Type B pancreatic cell (in vitro differentiated cells): ENCODE measurements at regions not wholly inside any gene's neighbourhood (a gene's known extent, or its start where the extent isn't known, plus 50 kb on each side); places are given as distances from the start of the nearest gene placed in this dataset.

Source experiments
- DNase-seq: peaks from one replicate; pipeline ENCODE4 v3.0.0; 2021; ENCODE audit warnings: mixed read lengths; ENCODE audit not compliant: unreplicated experiment; ENCODE audit errors: extremely low spot score
- H3K27ac Mint-ChIP-seq: 2 replicates; pipeline ENCODE4 v1.8.0; 2021; ENCODE audit warnings: mild to moderate bottlenecking, mixed read lengths
- H3K27me3 Mint-ChIP-seq: 2 replicates; pipeline ENCODE4 v1.8.0; 2021; ENCODE audit warnings: mixed read lengths
- H3K36me3 Mint-ChIP-seq: 2 replicates; pipeline ENCODE4 v1.8.0; 2021; ENCODE audit warnings: mixed read lengths
- H3K4me1 Mint-ChIP-seq: one replicate; pipeline ENCODE4 v1.8.0; 2021; ENCODE audit warnings: mixed read lengths; ENCODE audit not compliant: unreplicated experiment
- H3K4me3 Mint-ChIP-seq: 2 replicates; pipeline ENCODE4 v1.8.0; 2021; ENCODE audit warnings: mild to moderate bottlenecking, mixed read lengths
- H3K9me3 Mint-ChIP-seq: 2 replicates; pipeline ENCODE4 v1.8.0; 2021; ENCODE audit warnings: mixed read lengths
- TF ChIP-seq, protein P1 (sequence below): fragments of 200-600 bp; sonication (generic); conservative IDR thresholded peaks from 2 replicates; pipeline ENCODE4 v1.5.0; 2021; ENCODE audit warnings: antibody characterized with exemption, mild to moderate bottlenecking

- Mint-ChIP-seq H3K9me3 (no peaks in the 10 kb centered on the region), H3K27me3 (peaks cover 28% of the 10 kb centered on the region), H3K27ac (no peak overlapping the region), H3K4me1 (peaks cover 21% of the 10 kb centered on the region), H3K4me3 (no peak overlapping the region), H3K36me3 (no peaks in the 10 kb centered on the region)
- DNase-seq = no peak
- TF ChIP-seq, protein P1, sequence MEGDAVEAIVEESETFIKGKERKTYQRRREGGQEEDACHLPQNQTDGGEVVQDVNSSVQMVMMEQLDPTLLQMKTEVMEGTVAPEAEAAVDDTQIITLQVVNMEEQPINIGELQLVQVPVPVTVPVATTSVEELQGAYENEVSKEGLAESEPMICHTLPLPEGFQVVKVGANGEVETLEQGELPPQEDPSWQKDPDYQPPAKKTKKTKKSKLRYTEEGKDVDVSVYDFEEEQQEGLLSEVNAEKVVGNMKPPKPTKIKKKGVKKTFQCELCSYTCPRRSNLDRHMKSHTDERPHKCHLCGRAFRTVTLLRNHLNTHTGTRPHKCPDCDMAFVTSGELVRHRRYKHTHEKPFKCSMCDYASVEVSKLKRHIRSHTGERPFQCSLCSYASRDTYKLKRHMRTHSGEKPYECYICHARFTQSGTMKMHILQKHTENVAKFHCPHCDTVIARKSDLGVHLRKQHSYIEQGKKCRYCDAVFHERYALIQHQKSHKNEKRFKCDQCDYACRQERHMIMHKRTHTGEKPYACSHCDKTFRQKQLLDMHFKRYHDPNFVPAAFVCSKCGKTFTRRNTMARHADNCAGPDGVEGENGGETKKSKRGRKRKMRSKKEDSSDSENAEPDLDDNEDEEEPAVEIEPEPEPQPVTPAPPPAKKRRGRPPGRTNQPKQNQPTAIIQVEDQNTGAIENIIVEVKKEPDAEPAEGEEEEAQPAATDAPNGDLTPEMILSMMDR = no peak
These were observed 275.4 kb upstream of the SIX2 start for GRCh38 chr2:45284621-45284995.

- Mint-ChIP-seq H3K27me3 (peaks cover 30% of the 10 kb centered on the region), H3K27ac (no peak overlapping the region), H3K9me3 (no peaks in the 10 kb centered on the region), H3K4me3 (no peak overlapping the region), H3K36me3 (no peaks in the 10 kb centered on the region), H3K4me1 (peaks cover 22% of the 10 kb centered on the region)
- TF ChIP-seq, protein P1 = no peak
- DNase-seq = no peak
These were observed 274.7 kb upstream of the SIX2 start for GRCh38 chr2:45283764-45284620.

GRCh38 chr2:45282646-45283045 is 273.4 kb upstream of the SIX2 start:
- H3K36me3 Mint-ChIP-seq = no peaks in the 10 kb centered on the region
- no peaks in the 10 kb centered on the region for H3K9me3 Mint-ChIP-seq
- TF ChIP-seq, protein P1 = no peak
- peaks cover 30% of the 10 kb centered on the region for H3K27me3 Mint-ChIP-seq
- no peak overlapping the region for H3K4me3 Mint-ChIP-seq
- no peak overlapping the region for H3K27ac Mint-ChIP-seq
- H3K4me1 Mint-ChIP-seq = peaks cover 30% of the 10 kb centered on the region
- no peak for DNase-seq

- H3K9me3 Mint-ChIP-seq = no peaks in the 10 kb centered on the region
- H3K36me3 Mint-ChIP-seq = no peaks in the 10 kb centered on the region
- H3K27ac Mint-ChIP-seq = no peak overlapping the region
- TF ChIP-seq, protein P1 = no peak
- no peak for DNase-seq
- peaks cover 30% of the 10 kb centered on the region for H3K4me1 Mint-ChIP-seq
- H3K4me3 Mint-ChIP-seq = no peak overlapping the region
- H3K27me3 Mint-ChIP-seq = peaks cover 28% of the 10 kb centered on the region
These were observed 272.1 kb upstream of the SIX2 start for GRCh38 chr2:45281311-45281710.

DNA sequence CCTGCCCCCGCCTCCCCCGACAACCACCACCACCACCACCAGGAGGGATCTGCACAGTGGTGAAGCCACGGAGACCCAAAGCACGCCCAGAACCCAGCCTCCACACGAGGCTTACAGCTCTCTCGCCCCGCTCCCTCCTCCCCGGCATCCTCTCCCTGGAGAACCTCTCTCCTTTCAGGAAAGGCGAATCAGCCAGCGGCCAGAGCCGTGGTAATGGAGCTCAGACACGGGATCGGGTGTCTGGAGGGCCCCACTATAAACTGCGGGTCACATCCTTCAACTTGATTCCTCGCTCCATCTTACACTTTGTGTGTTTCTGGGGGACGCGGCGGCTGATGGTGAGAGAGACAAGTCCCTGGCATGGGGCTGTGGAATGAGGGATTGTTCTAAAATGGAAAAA is 271.5 kb upstream of the SIX2 start:
- Mint-ChIP-seq H3K9me3 (no peaks in the 10 kb centered on the region), H3K36me3 (no peaks in the 10 kb centered on the region), H3K4me3 (no peak overlapping the region), H3K27me3 (peaks cover 28% of the 10 kb centered on the region), H3K27ac (no peak overlapping the region), H3K4me1 (peaks cover 26% of the 10 kb centered on the region)
- DNase-seq = no peak
- TF ChIP-seq, protein P1 = no peak
